Mucosa of descending colon (tissue), 3 donors: ENCODE measurements at regions not wholly inside any gene's neighbourhood (a gene's known extent, or its start where the extent isn't known, plus 50 kb on each side); places are given as distances from the start of the nearest gene placed in this dataset.

Experiments
- ATAC-seq: fragments of 200-7000 bp; cut with Tn5 transposase; one replicate; pipeline ENCODE4 v1.9.1; 2020; ENCODE audit warnings: mild to moderate bottlenecking, moderate library complexity
- DNase-seq, 3 donors: peaks; one replicate each; pipeline ENCODE4 v3.0.0-alpha.2; 2020
- H3K36me3 ChIP-seq: fragments of 200-600 bp; one replicate; pipeline ENCODE4 v1.8.0; 2021; ENCODE audit warnings: low read depth, mild to moderate bottlenecking
- H3K4me1 ChIP-seq: fragments of 200-600 bp; one replicate; pipeline ENCODE4 v1.8.0; 2021; ENCODE audit warnings: low read depth, mild to moderate bottlenecking
- H3K4me3 ChIP-seq: fragments of 200-600 bp; one replicate; pipeline ENCODE4 v1.8.0; 2021; ENCODE audit warnings: mild to moderate bottlenecking
- H3K9me3 ChIP-seq: fragments of 200-600 bp; one replicate; pipeline ENCODE4 v1.8.0; 2021; ENCODE audit warnings: mild to moderate bottlenecking
- CTCF ChIP-seq: fragments of 200-600 bp; IDR thresholded peaks from one replicate; pipeline ENCODE4 v1.8.0; 2022; ENCODE audit warnings: antibody characterized with exemption, mild to moderate bottlenecking
- intact Hi-C, 2 donors: fragments of 100-400 bp; cut with DNase I in 1 of 2; cut with micrococcal nuclease in 1 of 2; formaldehyde crosslinking; loops; one replicate each; pipeline versions ENCODE4 v1.11.0 to v1.11.1; 2022; cut with DNase I, micrococcal nuclease
- donor health status: DM: no; HTN: no; CAD: no; lungs with moderate emphysema.
- donor health status: DM: no; HTN: no; CAD: no.
- donor health status: DM: no; HTN: yes; CAD: no.

GRCh38 chr12:118694128-118694775, 287.1 kb upstream of the SRRM4 start:
- TF ChIP-seq CTCF: no peak
- intact Hi-C loops: no loop called here
- H3K4me3 ChIP-seq: no peak overlapping the region

GRCh38 chr12:118704527-118705241, 276.7 kb upstream of the SRRM4 start:
- Histone ChIP-seq H3K36me3 (no peaks in the 10 kb centered on the region), H3K9me3 (peaks cover 3% of the 10 kb centered on the region), H3K4me3 (no peak overlapping the region), H3K4me1 (no peaks in the 10 kb centered on the region)
- no peak for TF ChIP-seq CTCF
- intact Hi-C loops: no loop called here
- DNase-seq (no peak), ATAC-seq (no peak)

More at GRCh38 chr12:118694128-118694775, 287.1 kb upstream of the SRRM4 start:
- DNase-seq: no peak
- ATAC-seq: no peak
- Histone ChIP-seq H3K36me3 (no peaks in the 10 kb centered on the region), H3K9me3 (no peaks in the 10 kb centered on the region), H3K4me1 (no peaks in the 10 kb centered on the region)

GRCh38 chr12:118706437-118706836, 274.9 kb upstream of the SRRM4 start:
- Histone ChIP-seq H3K4me1 (no peaks in the 10 kb centered on the region), H3K36me3 (no peaks in the 10 kb centered on the region), H3K4me3 (no peak overlapping the region), H3K9me3 (no peaks in the 10 kb centered on the region)
- ATAC-seq (no peak), DNase-seq (no peak)
- intact Hi-C loops: no loop called here
- no peak for TF ChIP-seq CTCF

GRCh38 chr12:118709946-118710345, 271.4 kb upstream of the SRRM4 start:
- TF ChIP-seq CTCF: no peak
- DNase-seq: no peak
- H3K4me1 ChIP-seq: no peaks in the 10 kb centered on the region

GRCh38 chr12:118711185-118711584, 270.2 kb upstream of the SRRM4 start:
- Histone ChIP-seq H3K4me1 (no peaks in the 10 kb centered on the region), H3K36me3 (no peaks in the 10 kb centered on the region), H3K4me3 (no peak overlapping the region), H3K9me3 (no peaks in the 10 kb centered on the region)
- no peak for TF ChIP-seq CTCF
- intact Hi-C loops: no loop called here
- ATAC-seq (no peak), DNase-seq (no peak)

More at GRCh38 chr12:118709946-118710345, 271.4 kb upstream of the SRRM4 start:
- Histone ChIP-seq H3K9me3 (no peaks in the 10 kb centered on the region), H3K4me3 (no peak overlapping the region), H3K36me3 (no peaks in the 10 kb centered on the region)
- intact Hi-C loops: no loop called here
- no peak for ATAC-seq
